SK-N-SH (cell line): ENCODE measurements at regions not wholly inside any gene's neighbourhood (a gene's known extent, or its start where the extent isn't known, plus 50 kb on each side); places are given as distances from the start of the nearest gene placed in this dataset.

Experiments
- CTCF ChIA-PET: fragments of 300-600, 350-600 bp; formaldehyde crosslinking; extraction: SDS; loops from one replicate; lab custom pipeline; 2021; lab: Yijun Ruan, JAX
- POLR2A ChIA-PET: fragments of 350-600 bp; sonication (Branson Sonifier 250); formaldehyde crosslinking; extraction: SDS; loops from one replicate; lab custom pipeline; 2020; ENCODE audit warnings: antibody characterized with exemption, inconsistent platforms; lab: Yijun Ruan, JAX
- DNase-seq: peaks from one replicate; pipeline ENCODE4 v3.0.0; 2012
- H2AFZ ChIP-seq: fragments of 200-600 bp; sonication (generic); 2 replicates; pipeline ENCODE4 v1.8.1; 2016; ENCODE audit warnings: antibody characterized with exemption, mild to moderate bottlenecking, low read depth
- H3F3A ChIP-seq: fragments of 200-600 bp; sonication (generic); replicated peaks from 2 replicates; pipeline ENCODE3; 2016; ENCODE audit warnings: antibody characterized with exemption, mild to moderate bottlenecking; ENCODE audit not compliant: insufficient read depth
- H3K27ac ChIP-seq, 2 experiments: fragments of 200-500 bp in 1 of 2; fragments of 200-600 bp in 1 of 2; sonication (Bioruptor generic) in 1 of 2; sonication (generic), shearing (Covaris generic) in 1 of 2; 2 replicates each; pipeline versions ENCODE4 v1.5.1 to v1.6.1; 2014 to 2016; ENCODE audit warnings: low read depth in 2 of 2, inconsistent platforms in 1 of 2, low read length in 1 of 2, mild to moderate bottlenecking in 1 of 2, mixed read lengths in 1 of 2
- H3K27me3 ChIP-seq: fragments of 200-600 bp; sonication (generic), shearing (Covaris generic); 2 replicates; pipeline ENCODE4 v1.6.1; 2016; ENCODE audit warnings: mixed run types; ENCODE audit not compliant: insufficient read depth
- H3K36me3 ChIP-seq, 2 experiments: fragments of 200-500 bp in 1 of 2; fragments of 200-600 bp in 1 of 2; sonication (Bioruptor generic) in 1 of 2; sonication (generic) in 1 of 2; replicated peaks in 1 of 2; 2 replicates each; pipeline versions ENCODE3 to v1.5.1; 2014 to 2016; ENCODE audit warnings: low read length in 1 of 2, mild to moderate bottlenecking in 1 of 2; ENCODE audit not compliant: insufficient read depth in 2 of 2, control insufficient read depth in 1 of 2
- H3K4me1 ChIP-seq, 2 experiments: fragments of 200-500 bp in 1 of 2; fragments of 200-600 bp in 1 of 2; sonication (Bioruptor generic) in 1 of 2; sonication (generic), shearing (Covaris generic) in 1 of 2; 2 replicates each; pipeline versions ENCODE4 v1.5.1 to v1.6.1; 2014 to 2016; ENCODE audit warnings: low read depth in 1 of 2, low read length in 1 of 2, mixed run types in 1 of 2; ENCODE audit not compliant: insufficient read depth in 2 of 2, control insufficient read depth in 1 of 2
- H3K4me2 ChIP-seq: fragments of 200-600 bp; sonication (generic), shearing (Covaris generic); 2 replicates; pipeline ENCODE4 v1.6.1; 2017; ENCODE audit warnings: mixed run types
- H3K4me3 ChIP-seq, 2 experiments: fragments of 200-500 bp in 1 of 2; fragments of 200-600 bp in 1 of 2; sonication (Bioruptor generic) in 1 of 2; sonication (generic), shearing (Covaris generic) in 1 of 2; 2 replicates each; pipeline versions ENCODE4 v1.5.1 to v1.8.1; 2014 to 2016; ENCODE audit warnings: low read depth in 2 of 2, inconsistent platforms in 1 of 2, low read length in 1 of 2, mild to moderate bottlenecking in 1 of 2, mixed read lengths in 1 of 2, moderate library complexity in 1 of 2
- H3K79me2 ChIP-seq: fragments of 200-600 bp; sonication (generic); 2 replicates; pipeline ENCODE4 v1.8.1; 2017; ENCODE audit warnings: mild to moderate bottlenecking; ENCODE audit not compliant: insufficient read depth
- H3K9ac ChIP-seq: fragments of 200-600 bp; sonication (generic); 2 replicates; pipeline ENCODE4 v1.6.1; 2017; ENCODE audit warnings: mixed run types
- H3K9me2 ChIP-seq: fragments of 200-600 bp; sonication (generic); 2 replicates; pipeline ENCODE4 v1.6.1; 2017; ENCODE audit warnings: mixed run types
- H3K9me3 ChIP-seq: fragments of 200-600 bp; sonication (generic); 2 replicates; pipeline ENCODE4 v1.6.1; 2017; ENCODE audit warnings: mixed run types, mild to moderate bottlenecking, moderate library complexity
- H4K20me1 ChIP-seq: fragments of 200-600 bp; sonication (generic); 2 replicates; pipeline ENCODE4 v1.6.1; 2017; ENCODE audit warnings: mild to moderate bottlenecking, mixed run types; ENCODE audit not compliant: insufficient read depth
- CHD2 ChIP-seq: fragments of 150-350 bp; IDR thresholded peaks from 2 replicates; pipeline ENCODE4 v1.6.1; 2018; ENCODE audit warnings: low read length; ENCODE audit not compliant: partially characterized antibody
- ELF1 ChIP-seq: IDR thresholded peaks from 2 replicates; pipeline ENCODE4 v1.4.0; 2012
- EP300 ChIP-seq, 2 experiments: IDR thresholded peaks; 2 replicates each; pipeline versions ENCODE4 v1.4.0 to v1.6.1; 2012; ENCODE audit warnings: borderline replicate concordance in 1 of 2, low read depth in 1 of 2, low read length in 1 of 2
- FOXM1 ChIP-seq: IDR thresholded peaks from 2 replicates; pipeline ENCODE4 v1.4.0; 2012; ENCODE audit warnings: low read depth, mild to moderate bottlenecking
- GATA2 ChIP-seq: sonication (generic); formaldehyde crosslinking; IDR thresholded peaks from 2 replicates; pipeline ENCODE4 v1.5.0; 2020; ENCODE audit warnings: mild to moderate bottlenecking, missing genetic modification reagents
- NRF1 ChIP-seq: IDR thresholded peaks from 2 replicates; pipeline ENCODE4 v1.6.1; 2012; ENCODE audit warnings: low read depth, mild to moderate bottlenecking, low read length
- POLR2AphosphoS5 ChIP-seq: IDR thresholded peaks from 2 replicates; pipeline ENCODE4 v1.6.1; 2012; ENCODE audit warnings: low read depth, low read length
- SMC3 ChIP-seq: IDR thresholded peaks from 2 replicates; pipeline ENCODE4 v1.6.1; 2012; ENCODE audit warnings: low read depth, low read length, improper control_type of control experiment
- YY1 ChIP-seq: IDR thresholded peaks from 2 replicates; pipeline ENCODE4 v1.4.0; 2012; ENCODE audit warnings: low read depth, mild to moderate bottlenecking
- WGBS: methylation state at CpG from one replicate; pipeline ENCODE4 v1.1.6; 2017; ENCODE audit warnings: low lambda C conversion rate; 5-methylcytosine and 5-hydroxymethylcytosine counted together
- TF ChIP-seq, protein P1 (sequence below): IDR thresholded peaks from 2 replicates; pipeline ENCODE4 v1.6.1; 2012; ENCODE audit warnings: mild to moderate bottlenecking, low read depth, low read length, moderate library complexity
- TF ChIP-seq, protein P2 (sequence below): fragments of 150-350 bp; IDR thresholded peaks from 2 replicates; pipeline ENCODE4 v1.6.1; 2016; ENCODE audit warnings: mild to moderate bottlenecking, low read depth, low read length
- TF ChIP-seq, protein P3 (sequence below): fragments of 150-350 bp; IDR thresholded peaks from 2 replicates; pipeline ENCODE4 v1.6.1; 2017; ENCODE audit warnings: antibody characterized with exemption, low read length, low read depth, borderline replicate concordance
- TF ChIP-seq, protein P4 (sequence below): IDR thresholded peaks from 2 replicates; pipeline ENCODE4 v1.4.0; 2012; ENCODE audit warnings: low read depth
- TF ChIP-seq, protein P5 (sequence below): IDR thresholded peaks from 2 replicates; pipeline ENCODE4 v1.4.0; 2012; ENCODE audit warnings: low read depth, borderline replicate concordance
- TF ChIP-seq, protein P6 (sequence below): IDR thresholded peaks from 2 replicates; pipeline ENCODE4; 2012

DNA sequence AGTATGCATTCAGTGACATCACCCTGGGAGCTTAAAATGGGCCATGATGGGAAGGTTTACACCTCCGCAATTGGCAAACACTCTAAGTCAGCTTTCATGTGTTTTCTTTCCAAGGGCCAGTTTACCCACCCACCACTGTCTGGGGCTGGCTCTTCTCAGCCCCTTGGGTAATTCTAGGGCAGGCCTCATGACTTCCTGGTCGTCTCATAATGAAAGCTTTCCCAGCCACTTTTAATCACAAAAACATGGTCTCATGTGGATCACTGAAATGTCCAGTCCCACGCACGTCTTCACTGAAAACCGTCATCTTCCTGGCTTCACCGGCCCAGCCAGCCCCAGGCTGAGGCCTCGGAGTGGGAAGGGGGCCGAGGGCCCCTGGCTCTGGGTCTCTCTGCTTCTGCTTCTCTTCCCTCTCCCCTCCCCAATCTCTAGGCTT lies 58.5 kb upstream of the ANO1 start:
- POLR2A ChIA-PET, result no interaction called here
- TF ChIP-seq CHD2, result no peak
- H3K4me2 ChIP-seq, result no peak overlapping the region
- H4K20me1 ChIP-seq, result no peaks in the 10 kb centered on the region
- no peaks in the 10 kb centered on the region for H3K9me3 ChIP-seq
- no peak for DNase-seq
- H3K9me2 ChIP-seq, result no peaks in the 10 kb centered on the region
- CTCF ChIA-PET, result no interaction called here
- no peaks in the 10 kb centered on the region for H3K27me3 ChIP-seq
- no peaks in the 10 kb centered on the region for H3F3A ChIP-seq
- no peak overlapping the region for H3K4me3 ChIP-seq
- no peak overlapping the region for H2AFZ ChIP-seq
- no peaks in the 10 kb centered on the region for H3K4me1 ChIP-seq
- H3K9ac ChIP-seq, result no peak overlapping the region
- no peaks in the 10 kb centered on the region for H3K36me3 ChIP-seq
- WGBS, result 39% methylated on average over 7 of the region's 8 CpGs
- H3K79me2 ChIP-seq, result no peaks in the 10 kb centered on the region
- no peak overlapping the region for H3K27ac ChIP-seq

DNA sequence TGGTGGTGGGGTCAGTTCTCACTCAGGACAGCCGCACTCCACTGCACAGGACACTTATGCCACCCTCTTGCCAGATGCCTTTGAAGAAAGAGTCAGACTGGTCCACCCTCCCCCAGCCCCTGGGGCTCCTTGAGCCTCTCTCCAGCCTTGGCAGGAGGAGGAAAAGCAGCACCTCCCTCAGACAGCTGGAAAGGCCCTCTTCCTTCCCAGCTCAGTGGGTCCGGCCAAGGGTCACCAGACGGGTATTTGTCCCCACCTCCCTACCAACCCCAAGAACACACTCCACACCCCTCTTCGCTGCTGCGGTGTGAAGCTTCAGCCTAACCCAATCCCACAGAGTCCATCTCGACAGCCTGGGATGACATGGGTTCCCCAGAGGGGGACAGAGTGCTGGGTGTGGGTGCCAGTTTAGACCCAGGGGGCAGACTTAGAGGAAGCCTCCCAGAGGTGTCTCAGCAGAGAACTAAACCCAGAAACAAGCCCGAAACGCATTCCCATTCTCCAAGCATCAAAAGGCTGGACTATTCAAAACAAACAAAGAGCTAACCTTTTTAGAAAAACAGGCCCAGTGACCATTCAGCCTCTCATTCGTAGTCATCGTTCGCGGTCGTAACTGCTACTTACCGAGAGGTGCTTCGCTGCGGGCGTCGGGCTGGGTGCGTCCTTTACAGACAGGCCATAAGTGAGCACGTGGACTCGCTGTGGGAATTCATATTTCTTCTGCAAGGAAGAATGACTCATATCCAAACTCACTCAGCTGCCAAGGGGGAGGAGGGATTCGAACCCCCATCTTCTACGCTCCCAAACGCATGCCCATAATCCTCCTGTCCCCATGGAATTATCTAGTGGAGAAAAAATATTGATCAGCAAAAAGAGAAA lies 57.5 kb upstream of the ANO1 start:
- Histone ChIP-seq H3K9ac (no peak overlapping the region), H4K20me1 (no peaks in the 10 kb centered on the region), H2AFZ (no peak overlapping the region), H3K27me3 (no peaks in the 10 kb centered on the region), H3K9me2 (no peaks in the 10 kb centered on the region), H3K79me2 (no peaks in the 10 kb centered on the region), H3K4me1 (no peaks in the 10 kb centered on the region), H3K4me3 (no peak overlapping the region)
- no peak for DNase-seq
- CTCF ChIA-PET, result interaction anchor here (1.0 to 2.0 kb wide), 3 partner anchors 11 to 101 kb away, joined by 3 to 4 read pairs (median 4); no protein-coding TSS in a partner anchor
- TF ChIP-seq, protein P1, sequence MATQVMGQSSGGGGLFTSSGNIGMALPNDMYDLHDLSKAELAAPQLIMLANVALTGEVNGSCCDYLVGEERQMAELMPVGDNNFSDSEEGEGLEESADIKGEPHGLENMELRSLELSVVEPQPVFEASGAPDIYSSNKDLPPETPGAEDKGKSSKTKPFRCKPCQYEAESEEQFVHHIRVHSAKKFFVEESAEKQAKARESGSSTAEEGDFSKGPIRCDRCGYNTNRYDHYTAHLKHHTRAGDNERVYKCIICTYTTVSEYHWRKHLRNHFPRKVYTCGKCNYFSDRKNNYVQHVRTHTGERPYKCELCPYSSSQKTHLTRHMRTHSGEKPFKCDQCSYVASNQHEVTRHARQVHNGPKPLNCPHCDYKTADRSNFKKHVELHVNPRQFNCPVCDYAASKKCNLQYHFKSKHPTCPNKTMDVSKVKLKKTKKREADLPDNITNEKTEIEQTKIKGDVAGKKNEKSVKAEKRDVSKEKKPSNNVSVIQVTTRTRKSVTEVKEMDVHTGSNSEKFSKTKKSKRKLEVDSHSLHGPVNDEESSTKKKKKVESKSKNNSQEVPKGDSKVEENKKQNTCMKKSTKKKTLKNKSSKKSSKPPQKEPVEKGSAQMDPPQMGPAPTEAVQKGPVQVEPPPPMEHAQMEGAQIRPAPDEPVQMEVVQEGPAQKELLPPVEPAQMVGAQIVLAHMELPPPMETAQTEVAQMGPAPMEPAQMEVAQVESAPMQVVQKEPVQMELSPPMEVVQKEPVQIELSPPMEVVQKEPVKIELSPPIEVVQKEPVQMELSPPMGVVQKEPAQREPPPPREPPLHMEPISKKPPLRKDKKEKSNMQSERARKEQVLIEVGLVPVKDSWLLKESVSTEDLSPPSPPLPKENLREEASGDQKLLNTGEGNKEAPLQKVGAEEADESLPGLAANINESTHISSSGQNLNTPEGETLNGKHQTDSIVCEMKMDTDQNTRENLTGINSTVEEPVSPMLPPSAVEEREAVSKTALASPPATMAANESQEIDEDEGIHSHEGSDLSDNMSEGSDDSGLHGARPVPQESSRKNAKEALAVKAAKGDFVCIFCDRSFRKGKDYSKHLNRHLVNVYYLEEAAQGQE, result no peak
- TF ChIP-seq ELF1 (no peak), YY1 (no peak), FOXM1 (no peak), GATA2 (CRISPR knock-in tag) (no peak), POLR2AphosphoS5 (no peak), NRF1 (no peak), EP300 (IDR thresholded peaks at IDR 0.05; ENCODE audit: borderline replicate concordance in 1 of 2, low read depth in 1 of 2, low read length in 1 of 2) (no peak), SMC3 (no peak)
- TF ChIP-seq, protein P2, sequence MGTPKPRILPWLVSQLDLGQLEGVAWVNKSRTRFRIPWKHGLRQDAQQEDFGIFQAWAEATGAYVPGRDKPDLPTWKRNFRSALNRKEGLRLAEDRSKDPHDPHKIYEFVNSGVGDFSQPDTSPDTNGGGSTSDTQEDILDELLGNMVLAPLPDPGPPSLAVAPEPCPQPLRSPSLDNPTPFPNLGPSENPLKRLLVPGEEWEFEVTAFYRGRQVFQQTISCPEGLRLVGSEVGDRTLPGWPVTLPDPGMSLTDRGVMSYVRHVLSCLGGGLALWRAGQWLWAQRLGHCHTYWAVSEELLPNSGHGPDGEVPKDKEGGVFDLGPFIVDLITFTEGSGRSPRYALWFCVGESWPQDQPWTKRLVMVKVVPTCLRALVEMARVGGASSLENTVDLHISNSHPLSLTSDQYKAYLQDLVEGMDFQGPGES, result no peak
- TF ChIP-seq, protein P3, sequence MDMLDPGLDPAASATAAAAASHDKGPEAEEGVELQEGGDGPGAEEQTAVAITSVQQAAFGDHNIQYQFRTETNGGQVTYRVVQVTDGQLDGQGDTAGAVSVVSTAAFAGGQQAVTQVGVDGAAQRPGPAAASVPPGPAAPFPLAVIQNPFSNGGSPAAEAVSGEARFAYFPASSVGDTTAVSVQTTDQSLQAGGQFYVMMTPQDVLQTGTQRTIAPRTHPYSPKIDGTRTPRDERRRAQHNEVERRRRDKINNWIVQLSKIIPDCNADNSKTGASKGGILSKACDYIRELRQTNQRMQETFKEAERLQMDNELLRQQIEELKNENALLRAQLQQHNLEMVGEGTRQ, result no peak
- TF ChIP-seq, protein P4, sequence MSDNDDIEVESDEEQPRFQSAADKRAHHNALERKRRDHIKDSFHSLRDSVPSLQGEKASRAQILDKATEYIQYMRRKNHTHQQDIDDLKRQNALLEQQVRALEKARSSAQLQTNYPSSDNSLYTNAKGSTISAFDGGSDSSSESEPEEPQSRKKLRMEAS, result no peak
- TF ChIP-seq, protein P5, sequence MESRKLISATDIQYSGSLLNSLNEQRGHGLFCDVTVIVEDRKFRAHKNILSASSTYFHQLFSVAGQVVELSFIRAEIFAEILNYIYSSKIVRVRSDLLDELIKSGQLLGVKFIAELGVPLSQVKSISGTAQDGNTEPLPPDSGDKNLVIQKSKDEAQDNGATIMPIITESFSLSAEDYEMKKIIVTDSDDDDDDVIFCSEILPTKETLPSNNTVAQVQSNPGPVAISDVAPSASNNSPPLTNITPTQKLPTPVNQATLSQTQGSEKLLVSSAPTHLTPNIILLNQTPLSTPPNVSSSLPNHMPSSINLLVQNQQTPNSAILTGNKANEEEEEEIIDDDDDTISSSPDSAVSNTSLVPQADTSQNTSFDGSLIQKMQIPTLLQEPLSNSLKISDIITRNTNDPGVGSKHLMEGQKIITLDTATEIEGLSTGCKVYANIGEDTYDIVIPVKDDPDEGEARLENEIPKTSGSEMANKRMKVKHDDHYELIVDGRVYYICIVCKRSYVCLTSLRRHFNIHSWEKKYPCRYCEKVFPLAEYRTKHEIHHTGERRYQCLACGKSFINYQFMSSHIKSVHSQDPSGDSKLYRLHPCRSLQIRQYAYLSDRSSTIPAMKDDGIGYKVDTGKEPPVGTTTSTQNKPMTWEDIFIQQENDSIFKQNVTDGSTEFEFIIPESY, result no peak
- TF ChIP-seq, protein P6, sequence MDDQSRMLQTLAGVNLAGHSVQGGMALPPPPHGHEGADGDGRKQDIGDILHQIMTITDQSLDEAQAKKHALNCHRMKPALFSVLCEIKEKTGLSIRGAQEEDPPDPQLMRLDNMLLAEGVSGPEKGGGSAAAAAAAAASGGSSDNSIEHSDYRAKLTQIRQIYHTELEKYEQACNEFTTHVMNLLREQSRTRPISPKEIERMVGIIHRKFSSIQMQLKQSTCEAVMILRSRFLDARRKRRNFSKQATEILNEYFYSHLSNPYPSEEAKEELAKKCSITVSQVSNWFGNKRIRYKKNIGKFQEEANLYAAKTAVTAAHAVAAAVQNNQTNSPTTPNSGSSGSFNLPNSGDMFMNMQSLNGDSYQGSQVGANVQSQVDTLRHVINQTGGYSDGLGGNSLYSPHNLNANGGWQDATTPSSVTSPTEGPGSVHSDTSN, result no peak
- TF ChIP-seq, all 33 proteins: peak for 0
- Histone ChIP-seq H3K9me3 (no peaks in the 10 kb centered on the region), H3K36me3 (no peaks in the 10 kb centered on the region), H3F3A (no peaks in the 10 kb centered on the region), H3K27ac (no peak overlapping the region), H3K4me2 (no peak overlapping the region)
- 78% methylated on average over 23 of the region's 24 CpGs for WGBS
- POLR2A ChIA-PET, result no interaction called here
